ENCODE measurements at regions not wholly inside any gene's neighbourhood (a gene's known extent, or its start where the extent isn't known, plus 50 kb on each side); places are given as distances from the start of the nearest gene placed in this dataset.

DNA sequence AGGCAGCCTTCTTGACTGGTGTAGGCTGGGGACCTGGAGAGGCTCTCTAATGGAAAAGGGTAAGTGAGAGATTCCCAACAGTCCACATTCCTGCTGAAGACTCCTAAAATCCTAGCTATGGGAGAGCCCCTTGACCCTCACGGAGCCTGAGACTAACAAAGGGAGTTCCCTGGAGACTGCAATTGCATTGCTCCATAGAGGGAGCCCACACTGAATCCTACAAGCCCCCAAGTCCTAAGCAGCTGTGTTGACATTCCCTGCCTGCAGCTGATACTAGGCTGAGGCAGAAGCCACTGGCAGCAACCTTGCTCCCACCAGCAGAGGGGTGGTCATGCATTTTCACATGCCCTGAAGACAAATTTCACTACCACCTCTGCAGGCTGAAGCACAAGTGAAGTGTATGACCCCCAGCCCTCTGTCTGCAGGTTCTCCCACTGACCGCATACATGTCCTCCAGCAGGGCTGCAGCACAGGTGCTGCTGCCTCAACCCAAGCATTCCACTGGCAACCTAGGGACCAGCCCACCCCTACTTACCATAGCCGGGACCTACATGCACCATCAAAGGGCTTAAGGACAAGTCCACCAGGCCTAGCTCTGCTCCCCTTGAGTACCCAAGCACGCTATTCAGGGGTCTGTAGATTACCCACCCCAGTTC lies 130.3 kb upstream of the SLC13A1 start:
- no peaks in the 10 kb centered on the region for H3F3A ChIP-seq (replicated peaks; ENCODE audit: low read depth)
- H3K4me1 Mint-ChIP-seq = no peaks in the 10 kb centered on the region
- H3K4me3 ChIP-seq = no peak overlapping the region
- H3K4me2 ChIP-seq = no peak overlapping the region
- H3K36me3 ChIP-seq (ENCODE audit: insufficient read depth) = no peaks in the 10 kb centered on the region
- no peaks in the 10 kb centered on the region for H3K9me2 ChIP-seq (ENCODE audit: insufficient read depth)
- TF ChIP-seq EZH2 (IDR thresholded peaks at IDR 0.05; ENCODE audit: low read depth, unreplicated experiment) = no peak
- TF ChIP-seq, protein P1, sequence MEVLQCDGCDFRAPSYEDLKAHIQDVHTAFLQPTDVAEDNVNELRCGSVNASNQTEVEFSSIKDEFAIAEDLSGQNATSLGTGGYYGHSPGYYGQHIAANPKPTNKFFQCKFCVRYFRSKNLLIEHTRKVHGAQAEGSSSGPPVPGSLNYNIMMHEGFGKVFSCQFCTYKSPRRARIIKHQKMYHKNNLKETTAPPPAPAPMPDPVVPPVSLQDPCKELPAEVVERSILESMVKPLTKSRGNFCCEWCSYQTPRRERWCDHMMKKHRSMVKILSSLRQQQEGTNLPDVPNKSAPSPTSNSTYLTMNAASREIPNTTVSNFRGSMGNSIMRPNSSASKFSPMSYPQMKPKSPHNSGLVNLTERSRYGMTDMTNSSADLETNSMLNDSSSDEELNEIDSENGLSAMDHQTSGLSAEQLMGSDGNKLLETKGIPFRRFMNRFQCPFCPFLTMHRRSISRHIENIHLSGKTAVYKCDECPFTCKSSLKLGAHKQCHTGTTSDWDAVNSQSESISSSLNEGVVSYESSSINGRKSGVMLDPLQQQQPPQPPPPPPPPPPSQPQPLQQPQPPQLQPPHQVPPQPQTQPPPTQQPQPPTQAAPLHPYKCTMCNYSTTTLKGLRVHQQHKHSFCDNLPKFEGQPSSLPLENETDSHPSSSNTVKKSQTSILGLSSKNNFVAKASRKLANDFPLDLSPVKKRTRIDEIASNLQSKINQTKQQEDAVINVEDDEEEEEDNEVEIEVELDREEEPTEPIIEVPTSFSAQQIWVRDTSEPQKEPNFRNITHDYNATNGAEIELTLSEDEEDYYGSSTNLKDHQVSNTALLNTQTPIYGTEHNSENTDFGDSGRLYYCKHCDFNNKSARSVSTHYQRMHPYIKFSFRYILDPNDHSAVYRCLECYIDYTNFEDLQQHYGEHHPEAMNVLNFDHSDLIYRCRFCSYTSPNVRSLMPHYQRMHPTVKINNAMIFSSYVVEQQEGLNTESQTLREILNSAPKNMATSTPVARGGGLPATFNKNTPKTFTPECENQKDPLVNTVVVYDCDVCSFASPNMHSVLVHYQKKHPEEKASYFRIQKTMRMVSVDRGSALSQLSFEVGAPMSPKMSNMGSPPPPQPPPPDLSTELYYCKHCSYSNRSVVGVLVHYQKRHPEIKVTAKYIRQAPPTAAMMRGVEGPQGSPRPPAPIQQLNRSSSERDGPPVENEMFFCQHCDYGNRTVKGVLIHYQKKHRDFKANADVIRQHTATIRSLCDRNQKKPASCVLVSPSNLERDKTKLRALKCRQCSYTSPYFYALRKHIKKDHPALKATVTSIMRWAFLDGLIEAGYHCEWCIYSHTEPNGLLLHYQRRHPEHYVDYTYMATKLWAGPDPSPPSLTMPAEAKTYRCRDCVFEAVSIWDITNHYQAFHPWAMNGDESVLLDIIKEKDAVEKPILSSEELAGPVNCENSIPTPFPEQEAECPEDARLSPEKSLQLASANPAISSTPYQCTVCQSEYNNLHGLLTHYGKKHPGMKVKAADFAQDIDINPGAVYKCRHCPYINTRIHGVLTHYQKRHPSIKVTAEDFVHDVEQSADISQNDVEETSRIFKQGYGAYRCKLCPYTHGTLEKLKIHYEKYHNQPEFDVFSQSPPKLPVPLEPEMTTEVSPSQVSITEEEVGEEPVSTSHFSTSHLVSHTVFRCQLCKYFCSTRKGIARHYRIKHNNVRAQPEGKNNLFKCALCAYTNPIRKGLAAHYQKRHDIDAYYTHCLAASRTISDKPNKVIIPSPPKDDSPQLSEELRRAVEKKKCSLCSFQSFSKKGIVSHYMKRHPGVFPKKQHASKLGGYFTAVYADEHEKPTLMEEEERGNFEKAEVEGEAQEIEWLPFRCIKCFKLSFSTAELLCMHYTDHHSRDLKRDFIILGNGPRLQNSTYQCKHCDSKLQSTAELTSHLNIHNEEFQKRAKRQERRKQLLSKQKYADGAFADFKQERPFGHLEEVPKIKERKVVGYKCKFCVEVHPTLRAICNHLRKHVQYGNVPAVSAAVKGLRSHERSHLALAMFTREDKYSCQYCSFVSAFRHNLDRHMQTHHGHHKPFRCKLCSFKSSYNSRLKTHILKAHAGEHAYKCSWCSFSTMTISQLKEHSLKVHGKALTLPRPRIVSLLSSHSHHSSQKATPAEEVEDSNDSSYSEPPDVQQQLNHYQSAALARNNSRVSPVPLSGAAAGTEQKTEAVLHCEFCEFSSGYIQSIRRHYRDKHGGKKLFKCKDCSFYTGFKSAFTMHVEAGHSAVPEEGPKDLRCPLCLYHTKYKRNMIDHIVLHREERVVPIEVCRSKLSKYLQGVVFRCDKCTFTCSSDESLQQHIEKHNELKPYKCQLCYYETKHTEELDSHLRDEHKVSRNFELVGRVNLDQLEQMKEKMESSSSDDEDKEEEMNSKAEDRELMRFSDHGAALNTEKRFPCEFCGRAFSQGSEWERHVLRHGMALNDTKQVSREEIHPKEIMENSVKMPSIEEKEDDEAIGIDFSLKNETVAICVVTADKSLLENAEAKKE (CRISPR knock-in tag; IDR thresholded peaks at IDR 0.05) = 0 out of 2 replicates have a peak, but pooled peaks have one; percentile 4
- TF ChIP-seq, protein P2, sequence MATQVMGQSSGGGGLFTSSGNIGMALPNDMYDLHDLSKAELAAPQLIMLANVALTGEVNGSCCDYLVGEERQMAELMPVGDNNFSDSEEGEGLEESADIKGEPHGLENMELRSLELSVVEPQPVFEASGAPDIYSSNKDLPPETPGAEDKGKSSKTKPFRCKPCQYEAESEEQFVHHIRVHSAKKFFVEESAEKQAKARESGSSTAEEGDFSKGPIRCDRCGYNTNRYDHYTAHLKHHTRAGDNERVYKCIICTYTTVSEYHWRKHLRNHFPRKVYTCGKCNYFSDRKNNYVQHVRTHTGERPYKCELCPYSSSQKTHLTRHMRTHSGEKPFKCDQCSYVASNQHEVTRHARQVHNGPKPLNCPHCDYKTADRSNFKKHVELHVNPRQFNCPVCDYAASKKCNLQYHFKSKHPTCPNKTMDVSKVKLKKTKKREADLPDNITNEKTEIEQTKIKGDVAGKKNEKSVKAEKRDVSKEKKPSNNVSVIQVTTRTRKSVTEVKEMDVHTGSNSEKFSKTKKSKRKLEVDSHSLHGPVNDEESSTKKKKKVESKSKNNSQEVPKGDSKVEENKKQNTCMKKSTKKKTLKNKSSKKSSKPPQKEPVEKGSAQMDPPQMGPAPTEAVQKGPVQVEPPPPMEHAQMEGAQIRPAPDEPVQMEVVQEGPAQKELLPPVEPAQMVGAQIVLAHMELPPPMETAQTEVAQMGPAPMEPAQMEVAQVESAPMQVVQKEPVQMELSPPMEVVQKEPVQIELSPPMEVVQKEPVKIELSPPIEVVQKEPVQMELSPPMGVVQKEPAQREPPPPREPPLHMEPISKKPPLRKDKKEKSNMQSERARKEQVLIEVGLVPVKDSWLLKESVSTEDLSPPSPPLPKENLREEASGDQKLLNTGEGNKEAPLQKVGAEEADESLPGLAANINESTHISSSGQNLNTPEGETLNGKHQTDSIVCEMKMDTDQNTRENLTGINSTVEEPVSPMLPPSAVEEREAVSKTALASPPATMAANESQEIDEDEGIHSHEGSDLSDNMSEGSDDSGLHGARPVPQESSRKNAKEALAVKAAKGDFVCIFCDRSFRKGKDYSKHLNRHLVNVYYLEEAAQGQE (IDR thresholded peaks at IDR 0.05; ENCODE audit: unreplicated experiment) = no peak
- TF ChIP-seq EZH2phosphoT487 (IDR thresholded peaks at IDR 0.05; ENCODE audit: unreplicated experiment) = no peak
- no peak for TF ChIP-seq POLR2AphosphoS5 (IDR thresholded peaks at IDR 0.05; ENCODE audit: low read depth)
- no peaks in the 10 kb centered on the region for H3K4me1 ChIP-seq (ENCODE audit: insufficient read depth)
- H3K27ac Mint-ChIP-seq = no peak overlapping the region; the same call in 1 of the 2 replicates
- no peaks in the 10 kb centered on the region for H3K36me3 Mint-ChIP-seq (ENCODE audit: low read depth)
- no peaks in the 10 kb centered on the region for H3K27me3 ChIP-seq (ENCODE audit: insufficient read depth)
- no peak overlapping the region for H3K4me3 Mint-ChIP-seq
- H4K20me1 ChIP-seq (replicated peaks; ENCODE audit: insufficient read depth) = no peaks in the 10 kb centered on the region
- H3K9me3 Mint-ChIP-seq = no peaks in the 10 kb centered on the region
- ATAC-seq (peak; percentile 31; the same call in 2 of the 3 replicates), DNase-seq (ENCODE audit: low spot score) (peak; percentile 6)
- peaks cover 3% of the 10 kb centered on the region for H3K27me3 Mint-ChIP-seq (ENCODE audit: insufficient read depth, low read depth, poor library complexity)
- no peak overlapping the region for H3K27ac ChIP-seq (ENCODE audit: low read depth)
- H3K79me2 ChIP-seq (replicated peaks; ENCODE audit: insufficient read depth) = no peaks in the 10 kb centered on the region
- no peak overlapping the region for H2AFZ ChIP-seq

Data from GM23338 (cell line).